HepG2 (cell line): ENCODE measurements at regions not wholly inside any gene's neighbourhood (a gene's known extent, or its start where the extent isn't known, plus 50 kb on each side); places are given as distances from the start of the nearest gene placed in this dataset.

Experiments used
- ASH2L ChIP-seq: fragments of 300-600, 200-600 bp; sonication (generic); IDR thresholded peaks from 2 replicates; pipeline ENCODE4 v1.7.0; 2017; ENCODE audit warnings: low read depth, mild to moderate bottlenecking, moderate library complexity, mixed read lengths, low read length; ENCODE audit not compliant: insufficient read length
- ETV5 ChIP-seq: IDR thresholded peaks from 2 replicates; pipeline ENCODE4 v1.6.1; 2018; ENCODE audit warnings: missing biosample characterization, missing genetic modification reagents, inconsistent platforms, borderline replicate concordance
- KMT2B ChIP-seq: IDR thresholded peaks from 2 replicates; pipeline ENCODE4 v1.6.1; 2016; ENCODE audit warnings: missing genetic modification reagents, missing compliant biosample characterization
- MTA3 ChIP-seq: sonication (generic); formaldehyde crosslinking; IDR thresholded peaks from 2 replicates; pipeline ENCODE4 v1.4.0; 2020; ENCODE audit warnings: missing genetic modification reagents
- PAWR ChIP-seq: sonication (generic); formaldehyde crosslinking; IDR thresholded peaks from 2 replicates; pipeline ENCODE4 v1.4.0; 2020; ENCODE audit warnings: missing genetic modification reagents, mild to moderate bottlenecking, borderline replicate concordance
- RBM39 ChIP-seq: fragments of 200-400 bp; formaldehyde crosslinking; IDR thresholded peaks from one replicate; pipeline ENCODE4 v1.6.1; 2018; ENCODE audit warnings: antibody characterized with exemption, mild to moderate bottlenecking, low read depth, low read length; ENCODE audit not compliant: poor library complexity, severe bottlenecking
- RXRA ChIP-seq: sonication (generic); formaldehyde crosslinking; IDR thresholded peaks from 2 replicates; pipeline ENCODE4 v1.5.1; 2020; ENCODE audit warnings: missing genetic modification reagents
- SIN3A ChIP-seq: IDR thresholded peaks from 2 replicates; pipeline ENCODE4 v1.6.1; 2011; ENCODE audit warnings: low read depth, mild to moderate bottlenecking, control low read depth, low read length, borderline replicate concordance
- SRF ChIP-seq: IDR thresholded peaks from 2 replicates; pipeline ENCODE4 v1.6.1; 2011; ENCODE audit warnings: mild to moderate bottlenecking, low read depth, low read length, moderate library complexity
- STAG1 ChIP-seq: sonication (generic); formaldehyde crosslinking; IDR thresholded peaks from 2 replicates; pipeline ENCODE4 v1.4.0; 2020; ENCODE audit warnings: missing genetic modification reagents
- TAF1 ChIP-seq: sonication (generic); formaldehyde crosslinking; IDR thresholded peaks from 2 replicates; pipeline ENCODE4 v1.4.0; 2020; ENCODE audit warnings: missing genetic modification reagents
- ZBTB33 ChIP-seq: sonication (generic); formaldehyde crosslinking; IDR thresholded peaks from 2 replicates; pipeline ENCODE4 v1.4.0; 2020; ENCODE audit warnings: missing genetic modification reagents
- ZBTB39 ChIP-seq: sonication (generic); formaldehyde crosslinking; IDR thresholded peaks from 2 replicates; pipeline ENCODE4 v1.5.0; 2020; ENCODE audit warnings: missing genetic modification reagents
- TF ChIP-seq, protein P1 (sequence below): sonication (generic); formaldehyde crosslinking; IDR thresholded peaks from 2 replicates; pipeline ENCODE4 v1.5.0; 2020; ENCODE audit warnings: mild to moderate bottlenecking, missing genetic modification reagents, moderate library complexity

- TF ChIP-seq TAF1 (CRISPR knock-in tag) (no peak), STAG1 (CRISPR knock-in tag) (no peak), SIN3A (no peak), ZBTB39 (CRISPR knock-in tag) (no peak), RBM39 (no peak), RXRA (CRISPR knock-in tag) (no peak), SRF (no peak), MTA3 (no peak), KMT2B (CRISPR knock-in tag) (no peak), ETV5 (CRISPR knock-in tag) (no peak), ASH2L (no peak), ZBTB33 (CRISPR knock-in tag) (no peak), PAWR (CRISPR knock-in tag) (no peak)
- TF ChIP-seq, protein P1, sequence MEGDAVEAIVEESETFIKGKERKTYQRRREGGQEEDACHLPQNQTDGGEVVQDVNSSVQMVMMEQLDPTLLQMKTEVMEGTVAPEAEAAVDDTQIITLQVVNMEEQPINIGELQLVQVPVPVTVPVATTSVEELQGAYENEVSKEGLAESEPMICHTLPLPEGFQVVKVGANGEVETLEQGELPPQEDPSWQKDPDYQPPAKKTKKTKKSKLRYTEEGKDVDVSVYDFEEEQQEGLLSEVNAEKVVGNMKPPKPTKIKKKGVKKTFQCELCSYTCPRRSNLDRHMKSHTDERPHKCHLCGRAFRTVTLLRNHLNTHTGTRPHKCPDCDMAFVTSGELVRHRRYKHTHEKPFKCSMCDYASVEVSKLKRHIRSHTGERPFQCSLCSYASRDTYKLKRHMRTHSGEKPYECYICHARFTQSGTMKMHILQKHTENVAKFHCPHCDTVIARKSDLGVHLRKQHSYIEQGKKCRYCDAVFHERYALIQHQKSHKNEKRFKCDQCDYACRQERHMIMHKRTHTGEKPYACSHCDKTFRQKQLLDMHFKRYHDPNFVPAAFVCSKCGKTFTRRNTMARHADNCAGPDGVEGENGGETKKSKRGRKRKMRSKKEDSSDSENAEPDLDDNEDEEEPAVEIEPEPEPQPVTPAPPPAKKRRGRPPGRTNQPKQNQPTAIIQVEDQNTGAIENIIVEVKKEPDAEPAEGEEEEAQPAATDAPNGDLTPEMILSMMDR (CRISPR knock-in tag) = no peak
Measured at GRCh38 chr5:3534997-3535396, 60.6 kb upstream of the IRX1 start.
